Sigmoid colon (tissue), 4 donors: ENCODE measurements at regions not wholly inside any gene's neighbourhood (a gene's known extent, or its start where the extent isn't known, plus 50 kb on each side); places are given as distances from the start of the nearest gene placed in this dataset.

Experiments
- EP300 ChIP-seq, 4 donors: sonication (generic); formaldehyde crosslinking; IDR thresholded peaks; one replicate each; pipeline ENCODE4 v1.6.1; 2017; ENCODE audit warnings: antibody characterized with exemption in 4 of 4
- POLR2A ChIP-seq, 2 donors: fragments of 450-650 bp; IDR thresholded peaks; one replicate each; pipeline ENCODE4 v1.6.1; 2016; ENCODE audit warnings: antibody characterized with exemption in 2 of 2, mild to moderate bottlenecking in 2 of 2, moderate library complexity in 2 of 2
- POLR2AphosphoS5 ChIP-seq, 4 donors: sonication (generic); formaldehyde crosslinking; IDR thresholded peaks; one replicate each; pipeline ENCODE4 v1.6.1; 2017; ENCODE audit warnings: antibody characterized with exemption in 4 of 4
- TF ChIP-seq, protein P1 (sequence below), 4 experiments: fragments of 450-650 bp in 3 of 4; fragments of 200-600 bp in 1 of 4; IDR thresholded peaks; one replicate each; pipeline ENCODE4 v1.5.1; 2016 to 2019; ENCODE audit warnings: antibody characterized with exemption in 4 of 4, mild to moderate bottlenecking in 3 of 4, moderate library complexity in 2 of 4

DNA sequence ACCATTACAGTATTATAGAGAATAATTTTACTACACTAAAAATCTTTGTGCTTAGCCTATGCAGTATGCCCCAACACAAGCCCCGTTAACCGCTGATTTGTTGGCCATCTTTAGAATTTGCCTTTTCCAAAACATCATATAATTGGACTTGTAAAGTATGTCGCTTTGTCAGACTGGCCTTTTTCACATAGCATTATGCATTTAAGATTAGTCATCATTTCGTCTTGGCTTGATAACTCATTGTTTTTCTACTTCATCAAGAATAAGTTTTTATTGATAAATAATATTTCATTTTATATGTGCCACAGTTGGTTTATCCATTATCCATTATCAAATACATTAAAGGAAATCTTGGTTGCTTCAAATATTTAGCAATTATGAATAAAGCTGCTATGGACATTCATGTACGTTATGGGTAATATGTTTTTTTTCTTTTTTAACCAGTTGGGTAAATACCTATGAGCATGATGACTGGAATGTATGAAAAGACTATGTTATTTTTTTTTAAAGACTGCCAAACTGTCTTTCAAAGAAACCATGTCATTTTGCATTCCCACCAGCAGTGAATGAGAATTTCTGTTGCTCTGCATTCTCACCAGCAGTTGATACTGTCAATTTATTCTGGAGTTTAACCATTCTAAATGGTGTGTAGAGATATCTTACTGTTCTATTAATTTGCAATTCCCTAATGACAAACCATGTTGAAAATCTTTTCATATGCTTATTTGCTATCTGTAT lies 273.1 kb upstream of the KCND2 start:
- TF ChIP-seq, protein P1, sequence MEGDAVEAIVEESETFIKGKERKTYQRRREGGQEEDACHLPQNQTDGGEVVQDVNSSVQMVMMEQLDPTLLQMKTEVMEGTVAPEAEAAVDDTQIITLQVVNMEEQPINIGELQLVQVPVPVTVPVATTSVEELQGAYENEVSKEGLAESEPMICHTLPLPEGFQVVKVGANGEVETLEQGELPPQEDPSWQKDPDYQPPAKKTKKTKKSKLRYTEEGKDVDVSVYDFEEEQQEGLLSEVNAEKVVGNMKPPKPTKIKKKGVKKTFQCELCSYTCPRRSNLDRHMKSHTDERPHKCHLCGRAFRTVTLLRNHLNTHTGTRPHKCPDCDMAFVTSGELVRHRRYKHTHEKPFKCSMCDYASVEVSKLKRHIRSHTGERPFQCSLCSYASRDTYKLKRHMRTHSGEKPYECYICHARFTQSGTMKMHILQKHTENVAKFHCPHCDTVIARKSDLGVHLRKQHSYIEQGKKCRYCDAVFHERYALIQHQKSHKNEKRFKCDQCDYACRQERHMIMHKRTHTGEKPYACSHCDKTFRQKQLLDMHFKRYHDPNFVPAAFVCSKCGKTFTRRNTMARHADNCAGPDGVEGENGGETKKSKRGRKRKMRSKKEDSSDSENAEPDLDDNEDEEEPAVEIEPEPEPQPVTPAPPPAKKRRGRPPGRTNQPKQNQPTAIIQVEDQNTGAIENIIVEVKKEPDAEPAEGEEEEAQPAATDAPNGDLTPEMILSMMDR (IDR thresholded peaks at IDR 0.05) = no peak
- TF ChIP-seq POLR2A (IDR thresholded peaks at IDR 0.05) (no peak), POLR2AphosphoS5 (IDR thresholded peaks at IDR 0.05) (no peak), EP300 (IDR thresholded peaks at IDR 0.05) (no peak)
